Breast epithelium (tissue), 3 donors: ENCODE measurements at regions not wholly inside any gene's neighbourhood (a gene's known extent, or its start where the extent isn't known, plus 50 kb on each side); places are given as distances from the start of the nearest gene placed in this dataset.

ENCODE experiments used
- POLR2A ChIP-seq: fragments of 450-650 bp; IDR thresholded peaks from one replicate; pipeline ENCODE4 v1.6.1; 2016; ENCODE audit warnings: antibody characterized with exemption, mild to moderate bottlenecking, moderate library complexity
- POLR2AphosphoS5 ChIP-seq, 3 donors: sonication (generic); formaldehyde crosslinking; IDR thresholded peaks; one replicate each; pipeline ENCODE4 v1.6.1; 2017; ENCODE audit warnings: antibody characterized with exemption in 3 of 3
- TF ChIP-seq, protein P1 (sequence below), 3 donors: fragments of 450-650 bp; IDR thresholded peaks; one replicate each; pipeline ENCODE4 v1.5.1; 2016 to 2017; ENCODE audit warnings: antibody characterized with exemption in 3 of 3, mild to moderate bottlenecking in 3 of 3, moderate library complexity in 3 of 3

DNA sequence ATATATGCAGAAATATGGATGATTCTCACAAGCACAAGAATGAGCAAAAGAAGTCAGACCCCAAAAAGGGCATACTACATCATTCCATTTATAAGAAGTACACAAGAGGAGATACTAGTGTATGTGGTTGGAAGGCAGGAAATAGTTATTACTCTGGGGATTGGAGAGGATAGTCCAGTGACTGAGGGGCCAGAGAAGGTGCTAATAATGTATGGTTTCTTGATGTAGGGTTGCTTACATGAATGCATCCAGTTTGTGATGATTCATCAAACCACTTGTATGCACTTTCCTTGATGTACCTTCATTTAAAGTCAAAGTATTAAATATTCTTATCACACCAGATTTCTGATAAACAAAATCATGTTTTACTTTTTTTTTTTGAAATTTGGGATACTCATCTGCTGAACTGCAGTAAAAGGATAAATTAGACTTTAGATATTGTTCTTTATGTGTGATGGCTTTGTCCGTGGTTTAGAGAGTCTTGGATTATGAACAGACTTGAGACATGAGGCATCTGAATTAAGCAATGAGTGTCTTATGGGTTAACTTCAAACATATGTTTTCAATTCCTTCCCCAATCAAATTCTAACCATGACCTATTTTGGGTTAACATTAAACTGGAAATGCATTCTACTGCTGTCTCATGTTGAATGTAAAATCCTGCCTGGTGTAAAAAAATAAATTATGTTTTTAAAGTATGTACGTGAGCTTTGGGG, 171.2 kb downstream of the SEMA6D start:
- TF ChIP-seq, protein P1, sequence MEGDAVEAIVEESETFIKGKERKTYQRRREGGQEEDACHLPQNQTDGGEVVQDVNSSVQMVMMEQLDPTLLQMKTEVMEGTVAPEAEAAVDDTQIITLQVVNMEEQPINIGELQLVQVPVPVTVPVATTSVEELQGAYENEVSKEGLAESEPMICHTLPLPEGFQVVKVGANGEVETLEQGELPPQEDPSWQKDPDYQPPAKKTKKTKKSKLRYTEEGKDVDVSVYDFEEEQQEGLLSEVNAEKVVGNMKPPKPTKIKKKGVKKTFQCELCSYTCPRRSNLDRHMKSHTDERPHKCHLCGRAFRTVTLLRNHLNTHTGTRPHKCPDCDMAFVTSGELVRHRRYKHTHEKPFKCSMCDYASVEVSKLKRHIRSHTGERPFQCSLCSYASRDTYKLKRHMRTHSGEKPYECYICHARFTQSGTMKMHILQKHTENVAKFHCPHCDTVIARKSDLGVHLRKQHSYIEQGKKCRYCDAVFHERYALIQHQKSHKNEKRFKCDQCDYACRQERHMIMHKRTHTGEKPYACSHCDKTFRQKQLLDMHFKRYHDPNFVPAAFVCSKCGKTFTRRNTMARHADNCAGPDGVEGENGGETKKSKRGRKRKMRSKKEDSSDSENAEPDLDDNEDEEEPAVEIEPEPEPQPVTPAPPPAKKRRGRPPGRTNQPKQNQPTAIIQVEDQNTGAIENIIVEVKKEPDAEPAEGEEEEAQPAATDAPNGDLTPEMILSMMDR (IDR thresholded peaks at IDR 0.05): no peak
- no peak for TF ChIP-seq POLR2AphosphoS5 (IDR thresholded peaks at IDR 0.05)
- TF ChIP-seq POLR2A: no peak
